Stimulated activated CD8-positive, alpha-beta memory T cell treated with anti-CD3 and anti-CD28 coated beads, Interleukin-4, amount 100 ng/mL, for 48 hours (primary cell): ENCODE measurements at regions not wholly inside any gene's neighbourhood (a gene's known extent, or its start where the extent isn't known, plus 50 kb on each side); places are given as distances from the start of the nearest gene placed in this dataset.
"Not testable (repeated sequence)": the region's sequence is repeated elsewhere in the genome, so short reads cannot be mapped to it uniquely, and the experiment has no call there.

Experiments
- DNase-seq: peaks from one replicate; pipeline ENCODE4 v3.0.0-alpha.2; 2020

DNA sequence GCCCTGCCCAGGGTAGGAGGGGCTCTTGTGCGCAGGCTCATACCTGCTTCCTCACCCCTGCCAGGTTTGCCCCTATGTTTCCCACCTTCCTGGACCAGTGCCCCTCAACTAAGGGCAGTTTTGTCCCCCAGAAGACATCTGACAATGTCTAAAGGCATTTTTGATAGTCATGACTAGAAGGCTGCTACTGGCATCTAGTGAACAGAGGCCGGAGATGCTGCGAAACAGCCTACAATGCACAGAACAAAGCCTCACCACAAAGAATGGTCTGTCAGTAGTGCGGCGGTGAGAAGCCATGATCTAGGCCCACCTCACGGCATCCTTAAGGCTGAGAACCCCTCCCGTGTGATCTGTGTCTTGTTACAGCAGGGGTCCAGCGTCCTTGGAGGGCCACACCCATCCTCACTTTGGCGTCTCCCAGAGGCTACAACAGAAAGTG is 96.0 kb downstream of the TMEM17 start:
- no peak for DNase-seq

DNA sequence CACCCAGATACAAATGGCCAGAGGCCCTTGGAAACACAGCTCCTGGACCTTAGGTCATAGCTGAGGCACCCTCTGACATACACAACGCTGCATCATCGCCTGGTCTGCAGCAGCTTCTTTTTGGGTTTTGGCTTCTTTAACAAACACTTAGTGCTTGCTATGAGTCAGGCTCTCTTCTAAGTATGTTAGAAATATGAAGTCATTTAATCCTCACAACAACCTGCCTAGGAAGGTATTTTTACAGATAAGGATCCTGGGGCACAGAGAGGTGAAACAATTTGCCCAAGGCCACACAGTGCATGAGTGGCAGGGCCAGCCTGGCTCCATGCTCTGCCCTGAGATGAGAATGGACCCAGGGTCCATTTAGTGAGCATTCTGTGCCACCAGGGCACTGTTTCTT is 96.6 kb downstream of the TMEM17 start:
- DNase-seq: no peak

DNA sequence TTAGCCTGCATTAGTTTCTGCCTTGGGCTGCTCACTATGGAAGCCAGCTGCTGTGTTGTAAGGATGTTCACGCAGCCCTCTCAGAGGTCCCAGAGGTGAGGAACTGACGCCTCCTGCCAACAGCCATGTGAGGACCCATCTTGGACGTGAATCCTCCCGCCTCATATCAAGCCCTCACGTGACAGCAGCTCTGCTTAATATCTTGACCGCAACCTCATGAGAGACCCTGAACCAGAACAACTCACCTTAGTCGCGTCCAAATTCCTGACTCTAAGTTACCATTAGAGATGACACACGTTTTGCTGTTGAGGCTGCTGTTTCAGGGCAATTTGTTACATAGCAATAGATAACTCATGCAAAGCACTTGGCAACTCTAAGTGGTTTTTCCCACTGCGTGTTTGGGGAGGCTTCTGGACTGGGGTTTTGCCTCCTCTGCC is 97.7 kb downstream of the TMEM17 start:
- DNase-seq: no peak

DNA sequence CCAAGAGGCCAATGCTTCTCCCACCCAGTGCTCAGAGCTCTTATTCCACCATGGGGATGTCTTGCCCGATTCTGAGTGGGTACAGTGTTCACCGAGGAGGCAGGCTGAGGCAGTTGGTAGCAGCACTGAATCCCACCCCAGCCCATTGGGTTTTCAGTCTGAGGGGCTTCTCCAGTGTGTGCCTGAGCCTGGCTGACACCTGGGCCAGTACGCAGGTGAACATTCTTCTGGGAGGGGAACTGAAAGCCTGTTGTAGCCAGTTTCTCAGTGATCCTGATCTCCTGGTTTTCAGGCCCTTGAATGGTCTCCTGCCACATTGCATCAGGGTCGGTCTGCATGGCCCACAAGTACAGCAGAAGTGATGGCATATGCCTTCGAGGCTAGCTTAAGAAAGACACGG is 98.2 kb downstream of the TMEM17 start:
- DNase-seq: no peak

DNA sequence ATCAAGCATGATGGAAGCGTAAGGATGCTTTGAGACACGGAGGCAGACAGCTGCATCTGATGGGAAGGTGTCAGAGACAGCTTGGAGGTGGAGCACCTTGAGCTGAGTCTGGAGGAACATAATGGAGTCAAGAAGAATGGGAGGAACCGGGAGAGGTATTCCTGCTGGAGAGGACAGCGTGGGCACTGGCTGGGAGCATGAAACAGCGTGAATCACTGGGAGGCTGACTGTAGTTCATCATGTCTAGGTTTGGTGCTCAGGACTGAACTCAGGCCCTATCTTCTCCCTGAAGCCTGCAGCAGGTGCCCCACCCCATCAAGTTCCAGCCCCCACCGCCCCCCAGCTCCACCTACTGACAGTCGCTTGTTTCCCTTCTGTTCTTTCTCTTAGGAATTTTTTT is 98.6 kb downstream of the TMEM17 start:
- DNase-seq: no peak

DNA sequence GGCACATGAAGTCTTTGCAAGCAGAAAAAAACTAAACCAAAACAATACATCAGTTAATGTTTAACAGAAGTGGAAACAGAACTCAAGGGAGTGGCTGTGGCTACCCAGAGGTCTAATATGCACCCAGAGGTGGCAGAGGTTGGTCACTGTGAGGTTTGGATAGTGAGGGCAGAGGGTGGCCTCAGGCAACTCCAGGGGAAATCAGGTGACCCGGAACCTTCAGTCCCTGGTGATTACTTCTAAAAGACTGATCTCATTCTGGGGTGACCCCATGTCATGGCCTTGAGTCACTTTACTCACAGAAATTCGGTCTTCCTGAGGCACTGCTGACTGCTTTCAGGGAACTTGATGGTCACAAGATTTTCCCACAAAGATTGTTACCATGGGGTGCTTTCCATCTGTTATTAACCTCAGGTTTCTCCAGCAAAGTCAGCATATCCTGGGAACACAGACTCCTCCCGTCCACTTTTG is 99.4 kb downstream of the TMEM17 start:
- no peak for DNase-seq

DNA sequence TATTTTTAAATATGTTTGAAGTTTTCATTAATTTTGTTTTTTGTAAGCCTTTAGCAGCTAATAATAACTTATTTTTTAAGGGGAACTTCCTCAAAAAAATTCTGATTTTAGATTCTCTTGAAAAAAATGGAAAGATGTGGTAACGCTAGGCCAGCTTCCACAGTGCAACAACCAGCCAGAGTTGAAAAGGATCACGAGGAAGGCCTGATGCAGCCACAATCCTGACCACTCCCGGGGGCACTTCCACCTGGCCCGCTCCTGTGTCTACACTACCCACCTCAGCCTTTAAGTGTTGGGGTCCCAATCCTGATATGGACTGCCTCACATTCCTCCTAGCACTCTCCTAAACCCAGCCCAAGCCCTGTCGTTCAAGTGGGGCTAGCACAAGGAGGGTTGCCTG is 101.1 kb downstream of the TMEM17 start:
- no peak for DNase-seq

DNA sequence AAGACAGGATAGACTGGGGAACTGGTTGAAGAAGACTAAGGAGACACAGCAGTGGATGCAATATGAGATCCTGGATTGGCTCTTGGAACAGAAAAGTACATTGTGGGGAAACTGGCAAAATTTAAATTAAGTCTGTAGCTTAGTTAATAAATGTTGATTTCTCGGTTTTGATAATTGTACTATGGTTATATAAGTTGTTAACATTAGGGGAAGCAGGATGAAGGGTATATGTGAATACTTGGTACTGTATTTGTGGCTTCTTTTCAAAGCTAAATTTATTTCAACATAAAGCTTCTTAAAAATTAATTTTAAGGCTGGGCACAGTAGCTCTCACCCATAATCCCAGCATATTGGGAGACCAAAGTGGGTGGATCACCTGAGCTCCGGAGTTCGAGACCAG is 103.8 kb downstream of the TMEM17 start:
- DNase-seq: no peak

DNA sequence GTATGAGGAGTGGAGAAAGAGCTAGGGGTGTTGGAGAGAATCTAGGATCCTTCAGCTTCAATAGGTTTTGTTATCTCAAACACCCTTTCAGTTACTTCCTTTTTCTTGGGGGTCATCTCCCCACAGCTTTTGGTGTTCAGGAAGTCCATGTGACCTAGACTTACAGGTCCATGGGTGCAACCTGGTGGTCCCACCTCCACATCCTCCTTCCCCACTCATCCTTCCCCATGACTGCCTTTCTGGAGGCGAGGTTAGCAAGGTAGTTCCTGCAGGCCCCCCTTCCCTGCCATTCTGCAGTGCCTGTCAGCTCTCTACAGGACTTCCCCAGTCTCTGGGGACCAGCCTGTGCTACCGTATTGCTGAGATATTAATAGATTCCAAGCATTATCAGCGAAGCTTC is 107.6 kb downstream of the TMEM17 start:
- no peak for DNase-seq

DNA sequence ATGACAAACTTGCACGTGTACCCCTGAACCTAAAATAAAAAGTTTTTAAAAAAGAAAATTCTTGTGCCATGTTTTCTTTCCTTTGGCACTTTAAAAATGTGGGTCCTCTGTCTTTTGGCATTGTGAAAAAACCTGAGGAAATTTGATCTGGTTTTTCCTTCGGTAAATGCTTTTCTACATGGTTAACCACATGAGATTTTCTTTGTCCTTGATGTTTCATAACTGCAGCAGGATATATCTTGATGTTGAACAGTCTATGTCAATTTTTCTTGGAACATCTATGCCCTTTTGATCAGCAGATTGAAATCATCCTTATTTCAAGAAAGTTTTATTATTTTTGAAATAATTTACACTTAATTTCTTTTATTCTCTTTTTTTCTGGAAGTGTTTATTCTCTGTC is 109.1 kb downstream of the TMEM17 start:
- DNase-seq: no peak

DNA sequence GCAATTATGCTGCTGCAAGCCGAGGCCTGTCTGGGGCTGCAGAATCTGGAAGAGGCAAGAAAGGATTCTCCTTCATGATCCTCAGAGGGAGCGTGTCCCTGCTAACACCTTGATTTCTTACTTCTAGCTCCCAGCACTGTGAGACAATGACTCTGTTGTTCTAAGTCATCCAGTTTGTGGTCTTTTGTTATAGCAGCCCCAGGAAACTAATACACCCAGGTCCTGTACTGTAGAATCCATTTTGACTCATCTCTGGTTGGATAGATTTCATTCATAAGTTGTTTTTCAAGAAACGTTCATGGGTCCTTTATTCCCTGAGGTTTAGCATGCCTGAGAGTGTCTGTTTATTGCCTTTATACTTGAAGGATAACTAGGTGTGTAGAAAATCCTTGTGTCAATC is 112.7 kb downstream of the TMEM17 start:
- no peak for DNase-seq

DNA sequence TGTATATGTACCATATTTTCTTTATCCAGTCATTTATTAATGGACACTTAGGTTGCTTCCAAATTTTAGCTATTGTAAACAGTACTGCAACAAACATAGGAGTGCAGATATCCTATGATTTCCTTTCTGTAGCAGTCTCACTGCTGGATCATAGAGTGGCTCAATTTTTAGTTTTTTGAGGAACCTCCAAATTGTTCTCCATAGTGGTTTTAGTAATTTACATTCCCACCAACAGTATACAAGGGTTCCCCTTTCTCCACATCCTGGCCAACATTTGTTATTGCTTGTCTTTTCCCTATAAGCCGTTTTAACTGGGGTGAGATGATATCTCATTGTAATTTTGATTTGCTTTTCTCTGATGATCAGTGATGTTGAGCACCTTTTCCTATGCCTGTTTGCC is 114.3 kb downstream of the TMEM17 start:
- no peak for DNase-seq

DNA sequence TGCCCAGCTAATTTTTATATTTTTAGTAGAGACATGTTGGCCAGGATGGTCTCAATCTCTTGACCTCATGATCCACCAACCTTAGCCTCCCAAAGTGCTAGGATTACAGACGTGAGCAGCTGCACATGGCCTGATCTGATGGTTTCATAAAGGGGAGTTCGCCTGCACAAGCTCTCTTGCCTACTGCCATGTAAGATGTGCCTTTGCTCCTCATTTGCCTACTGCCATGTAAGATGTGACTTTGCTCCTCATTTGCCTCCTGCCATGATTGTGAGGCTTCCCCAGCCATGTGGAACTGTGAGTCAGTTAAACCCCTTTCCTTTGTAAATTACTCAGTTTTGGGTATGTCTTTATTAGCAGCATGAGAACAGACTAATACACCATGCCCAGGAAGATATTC is 119.6 kb downstream of the TMEM17 start:
- not testable (repeated sequence) for DNase-seq

DNA sequence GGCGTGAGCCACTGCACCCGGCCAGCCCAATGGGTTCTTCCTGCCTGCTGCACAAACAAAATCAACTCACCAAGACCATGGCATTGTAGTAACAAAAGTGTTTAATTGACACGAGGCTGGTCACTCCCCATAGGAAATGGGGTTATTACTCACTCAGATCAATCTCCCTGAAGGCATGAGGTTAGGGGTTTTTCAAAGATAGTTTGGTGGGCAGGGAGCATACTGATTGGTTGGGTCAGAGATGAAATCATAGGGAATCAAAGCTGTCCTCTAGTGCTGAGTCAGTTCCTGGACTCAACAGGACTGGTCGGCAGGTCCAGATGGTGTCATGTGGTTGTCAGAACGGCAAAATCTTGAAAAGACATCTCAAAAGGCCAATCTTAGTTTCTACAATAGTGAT is 122.1 kb downstream of the TMEM17 start:
- no peak for DNase-seq

DNA sequence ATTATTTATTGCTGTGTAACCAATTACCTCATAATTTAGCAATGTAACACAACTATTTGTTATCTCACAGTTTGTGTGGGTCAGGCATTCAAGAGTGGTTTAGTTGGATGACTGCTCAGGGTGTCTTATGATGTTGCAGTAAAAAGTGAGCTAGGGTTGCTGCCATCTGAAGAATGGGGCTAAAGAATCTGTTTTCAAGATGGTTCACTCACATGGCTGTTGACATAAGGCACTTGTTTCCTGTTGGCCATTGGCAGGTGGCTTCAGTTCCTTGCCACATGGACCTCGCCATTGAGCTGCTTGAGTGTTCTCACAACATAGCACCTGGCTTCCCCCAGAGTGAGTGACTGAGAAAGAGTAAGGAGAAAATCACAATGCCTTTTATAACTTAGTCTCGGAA is 123.2 kb downstream of the TMEM17 start:
- no peak for DNase-seq

DNA sequence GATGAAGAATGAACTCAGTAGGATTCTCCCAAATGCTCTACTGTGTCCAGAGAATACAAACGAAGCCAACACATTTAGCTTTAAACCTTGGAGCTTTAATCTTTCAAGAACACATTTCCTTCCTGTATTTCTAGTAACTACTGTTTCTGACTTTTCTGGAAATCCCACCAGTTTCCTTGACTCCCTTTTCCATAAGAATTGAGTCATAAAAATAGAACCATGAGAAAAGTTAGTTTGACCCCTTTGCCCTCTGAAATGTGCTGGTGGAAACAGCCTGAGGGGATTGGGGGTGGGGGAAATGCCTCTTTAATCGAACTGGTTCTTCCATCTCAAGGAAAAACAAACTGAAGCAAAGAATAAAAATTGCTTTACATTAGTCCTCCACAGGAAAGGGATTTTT is 123.9 kb downstream of the TMEM17 start:
- no peak for DNase-seq

DNA sequence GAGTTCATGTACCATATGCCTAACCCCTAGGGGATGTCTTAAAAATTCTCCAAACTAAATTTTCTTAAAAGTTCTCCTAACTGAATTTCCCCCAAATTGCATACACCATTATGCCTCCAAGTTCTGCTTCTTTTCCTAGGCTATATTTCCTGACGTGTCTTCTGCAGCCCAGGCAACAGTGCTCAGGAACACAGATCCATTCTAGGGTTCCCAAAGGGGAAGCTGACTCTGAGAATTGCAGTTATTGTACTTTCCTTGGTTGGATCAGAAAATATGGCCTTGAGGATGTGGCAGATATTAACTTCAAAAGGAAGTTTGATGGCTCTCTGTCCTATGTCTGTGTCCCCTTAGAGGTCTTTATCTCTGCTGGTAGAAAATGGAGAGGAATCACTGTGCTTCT is 124.3 kb downstream of the TMEM17 start:
- no peak for DNase-seq

DNA sequence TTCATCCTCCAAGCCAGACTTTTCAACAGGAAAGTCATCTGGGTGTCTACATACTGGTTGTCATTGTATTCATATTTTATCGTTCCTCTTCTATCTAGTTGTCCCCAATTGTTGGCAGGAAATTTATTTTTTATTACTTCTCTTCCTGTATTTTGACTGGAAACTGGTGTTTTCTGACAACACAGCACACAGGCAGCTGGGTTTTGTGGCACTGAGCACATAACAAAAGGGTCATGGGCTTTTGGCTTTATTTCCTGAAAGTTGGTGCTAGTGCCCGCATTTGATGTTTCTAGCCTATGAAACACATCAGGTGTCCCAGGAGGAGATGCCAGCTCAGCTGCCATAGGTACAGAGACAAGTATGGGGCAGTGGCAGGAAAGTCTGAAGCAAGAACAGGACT is 126.4 kb downstream of the TMEM17 start:
- DNase-seq: no peak

DNA sequence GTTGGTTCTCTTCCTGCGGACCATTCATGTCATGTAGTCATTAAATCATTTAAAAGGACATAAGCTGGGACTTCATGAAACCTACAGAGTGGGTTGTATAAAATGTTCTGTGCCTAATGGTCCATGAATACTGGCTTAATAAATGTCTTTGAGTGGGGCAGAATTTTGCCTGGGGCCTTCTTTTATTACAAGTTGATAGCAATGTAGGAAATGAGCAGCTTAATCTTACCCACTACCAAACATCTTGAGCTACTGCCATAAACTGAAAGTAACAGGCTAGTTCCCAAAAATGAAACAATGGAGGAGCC is 130.9 kb downstream of the TMEM17 start:
- no peak for DNase-seq

DNA sequence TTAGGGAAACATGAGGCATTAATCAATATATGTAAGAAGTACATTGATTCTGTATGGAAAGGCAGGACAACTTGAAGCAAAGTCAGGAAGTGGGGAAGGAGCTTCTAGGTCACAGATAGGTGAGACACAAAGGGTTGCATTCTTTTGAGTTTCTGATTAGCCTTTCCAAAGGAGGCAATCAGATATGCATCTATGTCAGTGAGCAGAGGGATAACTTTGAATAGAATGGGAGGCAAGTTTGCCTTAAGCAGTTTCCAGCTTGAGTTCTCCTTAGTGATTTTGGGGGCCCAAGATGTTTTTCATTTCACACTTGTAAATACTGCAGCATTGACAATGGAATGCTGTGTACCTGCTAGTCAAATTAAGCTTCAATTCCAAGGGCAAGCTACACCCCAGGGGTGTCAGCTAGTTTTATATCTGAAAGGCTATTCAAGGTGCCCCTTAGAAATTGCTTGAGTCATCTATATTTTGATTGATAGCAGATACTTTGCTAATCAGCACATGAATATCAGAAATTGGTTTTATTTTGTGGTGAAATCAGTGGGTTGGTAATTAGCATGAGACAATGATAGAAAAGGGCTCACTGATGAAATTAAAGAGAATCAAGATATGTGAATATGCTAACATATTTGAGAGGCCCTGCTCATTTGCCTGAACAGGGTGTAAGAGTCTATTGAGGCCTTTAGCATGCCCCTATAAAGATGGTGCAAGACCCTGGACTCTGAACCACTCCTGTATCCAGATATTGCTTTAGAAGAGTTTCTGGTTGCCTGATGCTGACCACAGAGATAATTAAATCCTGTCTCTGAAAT is 131.5 kb downstream of the TMEM17 start:
- no peak for DNase-seq

DNA sequence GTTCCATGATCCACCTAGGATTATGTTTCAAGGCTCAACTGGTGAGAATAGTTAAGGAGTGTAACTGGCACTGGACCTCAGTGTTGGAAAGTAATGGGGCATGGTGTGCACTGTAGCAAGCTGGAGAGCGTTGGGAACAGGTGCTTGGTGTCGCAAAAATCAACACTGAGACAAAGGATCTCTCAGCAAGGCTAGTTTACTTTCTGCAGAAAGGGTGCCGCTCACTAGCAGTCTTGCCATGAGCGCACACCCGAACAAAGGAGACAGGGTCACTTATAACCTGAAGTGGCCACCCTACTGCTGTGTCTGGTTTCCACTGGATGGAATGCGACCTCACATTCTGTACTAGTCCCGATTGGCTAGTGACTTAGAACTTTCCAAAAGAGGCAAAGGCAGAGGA is 133.2 kb downstream of the TMEM17 start:
- DNase-seq: no peak

DNA sequence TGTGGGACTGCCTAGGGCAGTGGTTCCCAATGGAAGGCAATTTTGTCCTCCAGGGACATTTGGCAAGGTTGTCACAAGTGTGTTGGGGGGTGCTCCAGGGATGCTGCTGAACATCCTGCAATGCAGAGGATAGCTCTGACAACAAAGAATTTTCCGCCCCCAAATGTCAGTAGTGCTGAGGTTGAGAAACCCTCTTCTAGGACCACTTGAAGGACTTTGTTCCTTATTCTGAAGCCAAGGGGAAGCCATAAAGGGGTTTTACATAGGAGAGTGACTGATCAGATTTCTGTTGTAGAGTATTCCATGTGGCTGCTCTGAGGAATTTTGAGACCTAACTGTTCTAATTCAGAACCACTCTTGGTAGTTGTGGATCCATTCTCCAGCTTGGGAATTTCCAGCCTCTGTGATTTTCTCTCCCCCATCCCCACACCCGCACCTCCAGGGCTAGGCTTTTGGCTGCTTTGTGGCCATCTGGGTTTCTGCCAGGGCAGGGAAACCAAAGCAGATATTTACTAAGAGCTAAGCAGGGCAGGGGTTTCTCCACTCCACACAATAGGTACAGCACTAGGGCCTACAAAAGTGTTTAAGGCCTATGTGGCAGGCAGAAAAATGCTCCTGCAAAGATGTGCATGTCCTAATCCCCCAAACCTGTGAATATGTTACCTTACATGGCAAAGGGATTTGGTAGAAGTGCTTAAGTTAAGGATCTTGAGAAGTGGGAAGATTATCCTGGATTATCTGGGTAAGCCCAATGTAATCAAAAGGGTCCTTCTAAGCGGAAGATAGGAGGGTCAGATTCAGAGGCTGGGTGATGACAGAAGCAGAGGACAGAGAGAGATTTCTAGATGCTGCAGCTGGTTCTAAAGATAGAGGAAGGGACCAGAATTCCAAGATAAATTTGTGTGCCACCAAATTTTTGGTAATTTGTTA is 135.4 kb downstream of the TMEM17 start:
- no peak for DNase-seq

DNA sequence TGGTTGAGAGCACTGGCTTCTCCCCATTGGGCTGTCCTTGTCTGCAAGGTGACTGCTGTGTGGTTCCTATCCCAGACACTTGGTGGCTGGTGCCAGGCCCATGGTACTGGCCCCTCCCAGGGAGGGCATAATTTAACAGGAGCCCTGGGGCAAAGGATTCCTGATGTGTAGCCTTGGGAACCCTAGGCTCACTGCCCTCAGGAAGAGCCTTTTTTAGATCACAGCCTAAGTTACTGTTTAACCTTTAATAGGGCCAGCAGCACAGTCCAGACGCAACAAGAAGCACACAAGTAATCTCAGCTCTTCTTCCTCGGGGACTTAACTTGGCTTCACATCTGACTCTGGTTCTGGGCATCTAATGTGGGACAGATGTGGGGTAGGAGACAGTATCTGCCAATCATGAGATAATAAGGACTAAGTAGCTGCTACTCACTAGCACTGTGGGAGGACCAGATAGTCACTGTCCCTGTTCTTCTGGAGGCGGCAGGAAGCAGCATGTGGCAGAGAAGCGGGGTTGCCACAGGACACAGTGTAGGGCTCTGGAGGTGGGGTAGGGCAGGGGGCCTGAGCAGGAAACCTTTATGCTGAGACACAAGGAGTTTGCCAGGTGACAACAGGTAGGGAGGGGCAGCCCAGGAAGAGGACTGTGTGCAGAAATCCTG is 136.3 kb downstream of the TMEM17 start:
- DNase-seq: no peak
